H9 (cell line): ENCODE measurements at regions not wholly inside any gene's neighbourhood (a gene's known extent, or its start where the extent isn't known, plus 50 kb on each side); places are given as distances from the start of the nearest gene placed in this dataset.
A peak's percentile ranks its signal among the peaks of the same experiment; 100 is the strongest.

ENCODE experiments used
- DNase-seq: peaks from one replicate; pipeline ENCODE4 v3.0.0-alpha.2; 2017
- H2AFZ ChIP-seq: one replicate; pipeline ENCODE4 v1.6.1; 2013; ENCODE audit warnings: mild to moderate bottlenecking, low read length, control low read depth, moderate library complexity
- H2AK5ac ChIP-seq: 2 replicates; pipeline ENCODE4 v1.6.1; 2013; ENCODE audit warnings: low read length, control low read depth, mixed read lengths; ENCODE audit not compliant: insufficient read length
- H2BK120ac ChIP-seq: one replicate; pipeline ENCODE4 v1.6.1; 2013; ENCODE audit warnings: low read depth, mild to moderate bottlenecking, low read length, control low read depth, inconsistent platforms; ENCODE audit not compliant: poor library complexity, severe bottlenecking
- H2BK12ac ChIP-seq: 2 replicates; pipeline ENCODE4 v1.6.1; 2013; ENCODE audit warnings: low read length, control low read depth, mixed read lengths, low read depth; ENCODE audit not compliant: insufficient read length
- H2BK15ac ChIP-seq: 2 replicates; pipeline ENCODE4 v1.6.1; 2013; ENCODE audit warnings: low read depth, low read length, control low read depth
- H2BK20ac ChIP-seq: one replicate; pipeline ENCODE4 v1.6.1; 2013; ENCODE audit warnings: low read depth, mild to moderate bottlenecking, low read length, control low read depth, inconsistent platforms; ENCODE audit not compliant: poor library complexity, severe bottlenecking
- H2BK5ac ChIP-seq: 2 replicates; pipeline ENCODE4 v1.6.1; 2013; ENCODE audit warnings: low read length, control low read depth, mixed read lengths; ENCODE audit not compliant: insufficient read length
- H3K14ac ChIP-seq: 2 replicates; pipeline ENCODE4 v1.6.1; 2013; ENCODE audit warnings: low read length, control low read depth; ENCODE audit not compliant: insufficient read depth
- H3K18ac ChIP-seq: 2 replicates; pipeline ENCODE4 v1.6.1; 2013; ENCODE audit warnings: low read depth, mild to moderate bottlenecking, mixed read lengths, low read length, control low read depth; ENCODE audit not compliant: insufficient read length
- H3K23ac ChIP-seq: 2 replicates; pipeline ENCODE4 v1.6.1; 2013; ENCODE audit warnings: low read length, control low read depth, mixed read lengths, low read depth; ENCODE audit not compliant: insufficient read length
- H3K23me2 ChIP-seq: 2 replicates; pipeline ENCODE4 v1.6.1; 2013; ENCODE audit warnings: low read depth, mild to moderate bottlenecking, mixed read lengths, low read length, control low read depth; ENCODE audit not compliant: insufficient read length, poor library complexity, severe bottlenecking
- H3K27ac ChIP-seq: 2 replicates; pipeline ENCODE4 v1.5.1; 2013; ENCODE audit warnings: low read length, control low read depth, mixed read lengths, low read depth; ENCODE audit not compliant: insufficient read length
- H3K27me3 ChIP-seq: 2 replicates; pipeline ENCODE4 v1.6.1; 2013; ENCODE audit warnings: low read length, control low read depth, inconsistent platforms; ENCODE audit not compliant: insufficient read depth
- H3K4ac ChIP-seq: 2 replicates; pipeline ENCODE4 v1.6.1; 2013; ENCODE audit warnings: low read depth, mild to moderate bottlenecking, control low read depth, inconsistent platforms, low read length, moderate library complexity
- H3K4me1 ChIP-seq: 2 replicates; pipeline ENCODE4 v1.6.1; 2013; ENCODE audit warnings: low read length, control low read depth, inconsistent platforms; ENCODE audit not compliant: insufficient read depth
- H3K4me2 ChIP-seq: 2 replicates; pipeline ENCODE4 v1.6.1; 2013; ENCODE audit warnings: low read length, control low read depth, mixed read lengths; ENCODE audit not compliant: insufficient read length, insufficient read depth
- H3K56ac ChIP-seq: 2 replicates; pipeline ENCODE4 v1.6.1; 2013; ENCODE audit warnings: low read depth, mild to moderate bottlenecking, mixed read lengths, low read length, control low read depth; ENCODE audit not compliant: insufficient read length
- H3K79me1 ChIP-seq: 2 replicates; pipeline ENCODE4 v1.6.1; 2013; ENCODE audit warnings: low read depth, mild to moderate bottlenecking, moderate library complexity, low read length, control low read depth, inconsistent platforms; ENCODE audit not compliant: insufficient read depth, poor library complexity, severe bottlenecking
- H3K79me2 ChIP-seq: 2 replicates; pipeline ENCODE4 v1.6.1; 2013; ENCODE audit warnings: low read length, control low read depth, inconsistent platforms; ENCODE audit not compliant: insufficient read depth
- H3K9ac ChIP-seq: 2 replicates; pipeline ENCODE4 v1.6.1; 2013; ENCODE audit warnings: low read length, control low read depth, mixed read lengths; ENCODE audit not compliant: insufficient read length; ENCODE audit errors: extremely low read depth
- H3K9me3 ChIP-seq: one replicate; pipeline ENCODE4 v1.6.1; 2013; ENCODE audit warnings: low read depth, low read length, inconsistent platforms; ENCODE audit not compliant: control insufficient read depth
- H3T11ph ChIP-seq: one replicate; pipeline ENCODE4 v1.6.1; 2013; ENCODE audit warnings: mild to moderate bottlenecking, low read length, control low read depth, inconsistent platforms
- H4K20me1 ChIP-seq: one replicate; pipeline ENCODE4 v1.6.1; 2013; ENCODE audit not compliant: control insufficient read depth, insufficient read length, insufficient read depth
- H4K5ac ChIP-seq: 2 replicates; pipeline ENCODE4 v1.6.1; 2013; ENCODE audit warnings: low read depth, mild to moderate bottlenecking, mixed read lengths, low read length, control low read depth; ENCODE audit not compliant: insufficient read length
- H4K8ac ChIP-seq: replicated peaks from 2 replicates; pipeline ENCODE4 v1.6.1; 2013; ENCODE audit warnings: low read length, control low read depth, mixed read lengths, low read depth; ENCODE audit not compliant: insufficient read length
- H4K91ac ChIP-seq: 2 replicates; pipeline ENCODE4 v1.6.1; 2013; ENCODE audit warnings: low read depth, mild to moderate bottlenecking, moderate library complexity, mixed read lengths, low read length, control low read depth; ENCODE audit not compliant: insufficient read length
- H3K27ac Mint-ChIP-seq, 3 experiments: 2 replicates in 2 of 3; 3 replicates in 1 of 3; pipeline ENCODE4 v1.8.0; 2020 to 2021; ENCODE audit warnings: mixed read lengths in 3 of 3, mild to moderate bottlenecking in 1 of 3, moderate library complexity in 1 of 3
- H3K27me3 Mint-ChIP-seq: 2 replicates; pipeline ENCODE4 v1.8.0; 2021; ENCODE audit warnings: low read depth, mild to moderate bottlenecking, moderate library complexity, mixed read lengths
- H3K36me3 Mint-ChIP-seq, 3 experiments: 2 replicates in 2 of 3; 3 replicates in 1 of 3; pipeline ENCODE4 v1.8.0; 2020 to 2021; ENCODE audit warnings: low read depth in 3 of 3, mixed read lengths in 3 of 3; ENCODE audit not compliant: insufficient read depth in 1 of 3
- H3K4me1 Mint-ChIP-seq, 2 experiments: 2 replicates each; pipeline ENCODE4 v1.8.0; 2020; ENCODE audit warnings: mixed read lengths in 2 of 2
- H3K4me3 Mint-ChIP-seq, 2 experiments: 2 replicates in 1 of 2; 3 replicates in 1 of 2; pipeline ENCODE4 v1.8.0; 2020 to 2021; ENCODE audit warnings: mild to moderate bottlenecking in 2 of 2, mixed read lengths in 2 of 2, moderate library complexity in 1 of 2
- H3K9me3 Mint-ChIP-seq, 2 experiments: 2 replicates in 1 of 2; 3 replicates in 1 of 2; pipeline ENCODE4 v1.8.0; 2020; ENCODE audit warnings: mild to moderate bottlenecking in 2 of 2, mixed read lengths in 2 of 2, moderate library complexity in 1 of 2
- CTCF ChIP-seq: fragments of 200-600 bp; sonication (generic); conservative IDR thresholded peaks from 3 replicates; pipeline ENCODE4 v1.8.0; 2021; ENCODE audit warnings: antibody characterized with exemption, mild to moderate bottlenecking
- WGBS: extraction: QIAGEN DNeasy Blood & Tissue Kit; methylation state at CpG from one replicate; pipeline ENCODE4 v1.1.7; 2013; ENCODE audit warnings: missing lambda C conversion rate, low lambda C conversion rate, mixed read lengths; ENCODE audit not compliant: insufficient read length; ENCODE audit errors: extremely low coverage; 5-methylcytosine and 5-hydroxymethylcytosine counted together

- no peak overlapping the region for H3K23ac ChIP-seq
- no peaks in the 10 kb centered on the region for H3K23me2 ChIP-seq
- H4K5ac ChIP-seq = no peak overlapping the region
- no peak overlapping the region for H3K27ac ChIP-seq
- no peak overlapping the region for H2AK5ac ChIP-seq
- no peaks in the 10 kb centered on the region for H3K4me1 ChIP-seq
- WGBS = no CpG with 5 or more reads among the region's 31 CpGs
- no peak overlapping the region for H2AFZ ChIP-seq
- Mint-ChIP-seq H3K4me3 (no peak overlapping the region), H3K4me1 (no peaks in the 10 kb centered on the region), H3K27ac (peak overlapping the region in 2 of 3 experiments; percentile 18 to 90; a peak in 2 of 7 replicates), H3K27me3 (peaks cover 2% of the 10 kb centered on the region), H3K36me3 (no peaks in the 10 kb centered on the region), H3K9me3 (peaks cover 3 to 4% of the 10 kb centered on the region in 2 experiments; a peak in 2 of 5 replicates)
- H3K9me3 ChIP-seq = no peaks in the 10 kb centered on the region
- no peak overlapping the region; the same call in 1 of the 2 replicates for H3K14ac ChIP-seq
- H3K79me1 ChIP-seq = no peaks in the 10 kb centered on the region
- H4K20me1 ChIP-seq = no peaks in the 10 kb centered on the region
- no peak overlapping the region for H2BK5ac ChIP-seq
- no peak overlapping the region for H4K91ac ChIP-seq
- no peak overlapping the region for H3K4ac ChIP-seq
- DNase-seq = peak; percentile 15
- no peak overlapping the region for H3K56ac ChIP-seq
- no peak overlapping the region for H2BK12ac ChIP-seq
- H3K4me2 ChIP-seq = no peak overlapping the region
- H2BK20ac ChIP-seq = no peak overlapping the region
- TF ChIP-seq CTCF = no peak
- H3T11ph ChIP-seq = no peak overlapping the region
- H2BK120ac ChIP-seq = no peak overlapping the region
- no peaks in the 10 kb centered on the region for H3K27me3 ChIP-seq
- H3K79me2 ChIP-seq = no peaks in the 10 kb centered on the region
- H2BK15ac ChIP-seq = no peak overlapping the region
- no peak overlapping the region for H3K18ac ChIP-seq
- H3K9ac ChIP-seq = no peak overlapping the region
- H4K8ac ChIP-seq = no peak overlapping the region
Measured at GRCh38 chr22:49574881-49575702, 252.6 kb downstream of the BRD1 start.
